GM18520 (cell line): ENCODE measurements at regions not wholly inside any gene's neighbourhood (a gene's known extent, or its start where the extent isn't known, plus 50 kb on each side); places are given as distances from the start of the nearest gene placed in this dataset.

ENCODE experiments used
- ATAC-seq: cut with Tn5 transposase; IDR thresholded peaks from one replicate; pipeline ENCODE4 v1.9.1; 2021; ENCODE audit not compliant: unreplicated experiment

DNA sequence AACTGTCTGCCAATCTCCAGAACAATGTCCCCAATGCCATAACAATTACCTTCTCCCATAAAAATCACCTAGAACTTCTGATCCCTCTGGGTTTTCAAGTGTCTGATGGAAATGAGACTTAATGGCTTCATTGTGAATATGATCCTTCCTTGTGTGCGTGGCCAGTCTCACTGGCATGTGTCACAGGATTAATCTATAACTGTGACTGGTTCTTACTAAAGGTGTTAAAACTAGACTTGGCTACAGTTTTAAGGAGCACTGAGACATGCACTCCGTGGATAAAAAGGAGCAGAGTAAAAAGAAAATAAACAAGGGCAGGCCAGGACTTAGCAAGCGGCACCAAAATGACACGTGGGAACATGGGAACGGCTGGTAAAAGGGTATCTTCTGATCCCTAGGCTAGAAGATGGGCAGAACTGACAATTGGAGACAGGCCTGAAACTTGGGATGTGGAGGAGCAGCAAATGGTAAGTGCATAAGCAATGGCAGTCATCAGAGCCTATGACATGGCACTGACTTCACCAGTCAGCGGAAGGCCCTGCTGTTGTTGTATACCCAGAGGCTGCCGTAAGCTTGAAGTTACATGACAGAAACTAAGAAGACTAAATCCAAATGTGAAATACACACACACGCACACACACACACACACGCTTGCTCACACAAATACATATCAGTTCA, 256.6 kb upstream of the NOCT start:
- no peak for ATAC-seq

DNA sequence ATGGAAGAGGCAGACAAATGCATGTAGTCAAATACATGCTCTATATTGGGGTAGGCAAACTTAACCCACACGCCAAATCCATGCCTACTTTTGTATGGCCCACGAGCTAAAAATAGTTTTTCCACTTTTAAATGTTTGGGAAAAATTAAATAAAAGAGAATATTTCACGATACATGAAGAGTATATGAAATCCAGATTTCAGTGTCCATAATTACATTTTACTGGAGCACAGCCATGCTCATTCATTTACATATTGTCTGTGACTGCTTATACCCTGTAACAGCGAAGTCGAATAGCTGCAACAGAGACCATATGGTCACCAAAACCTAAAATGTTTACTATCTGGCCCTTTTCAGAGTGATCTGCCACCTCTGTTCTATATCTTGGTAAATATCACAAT, 257.4 kb upstream of the NOCT start:
- ATAC-seq: no peak

DNA sequence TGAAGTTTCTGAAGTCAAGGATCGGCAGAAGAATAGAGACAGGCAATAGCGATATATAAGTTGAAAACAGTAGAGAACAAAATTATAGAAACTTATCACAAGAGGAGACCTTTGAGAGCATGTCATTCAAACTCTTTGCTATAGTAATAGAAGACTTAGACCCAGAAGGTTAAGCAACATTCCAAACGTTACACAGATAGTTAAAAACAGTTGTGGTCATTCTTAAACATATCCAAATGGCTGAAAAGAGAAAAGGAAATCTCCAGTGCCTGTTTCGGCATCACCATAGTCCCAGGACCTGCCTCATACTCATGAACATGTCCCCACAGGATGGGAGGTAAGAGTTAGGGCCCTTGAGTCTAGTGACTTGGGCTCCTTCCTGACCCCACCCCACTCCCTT, 258.1 kb upstream of the NOCT start:
- ATAC-seq: no peak

DNA sequence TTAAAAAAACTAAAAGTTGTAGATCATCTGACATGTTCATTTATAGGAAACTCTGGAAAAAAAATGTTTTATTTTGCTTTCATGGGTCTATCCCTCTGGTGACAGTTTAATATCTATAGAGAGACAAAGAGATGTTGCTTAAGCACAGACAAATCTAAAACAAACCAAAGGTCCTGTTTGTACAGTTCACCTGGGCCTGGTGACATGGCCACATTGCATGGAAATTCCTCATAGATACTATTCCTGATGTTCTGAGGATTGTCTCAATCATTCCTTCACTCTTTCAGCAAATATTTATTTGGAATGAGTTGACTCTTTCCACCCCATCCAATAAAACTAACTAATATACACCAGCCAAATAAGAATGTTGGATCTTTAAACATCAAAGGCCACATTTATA, 259.1 kb upstream of the NOCT start:
- no peak for ATAC-seq

DNA sequence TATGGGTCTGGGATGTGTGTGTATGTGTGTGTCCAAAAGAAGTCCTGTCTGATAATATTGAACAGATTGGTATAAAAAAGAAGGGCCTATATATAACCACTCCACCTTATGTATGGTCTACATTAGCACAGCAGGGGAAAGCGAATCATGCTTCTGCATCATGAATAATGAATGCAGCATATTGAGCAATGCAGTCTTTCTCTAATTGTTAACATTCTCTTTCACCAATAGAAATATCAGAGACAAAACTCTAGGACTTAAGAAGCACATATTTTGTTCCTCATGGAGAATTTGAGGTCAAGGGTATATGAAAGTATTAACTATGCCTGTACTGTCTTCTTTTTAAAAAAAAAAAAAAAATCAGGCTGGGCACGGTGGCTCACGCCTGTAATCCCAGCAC, 264.3 kb upstream of the NOCT start:
- ATAC-seq: no peak

DNA sequence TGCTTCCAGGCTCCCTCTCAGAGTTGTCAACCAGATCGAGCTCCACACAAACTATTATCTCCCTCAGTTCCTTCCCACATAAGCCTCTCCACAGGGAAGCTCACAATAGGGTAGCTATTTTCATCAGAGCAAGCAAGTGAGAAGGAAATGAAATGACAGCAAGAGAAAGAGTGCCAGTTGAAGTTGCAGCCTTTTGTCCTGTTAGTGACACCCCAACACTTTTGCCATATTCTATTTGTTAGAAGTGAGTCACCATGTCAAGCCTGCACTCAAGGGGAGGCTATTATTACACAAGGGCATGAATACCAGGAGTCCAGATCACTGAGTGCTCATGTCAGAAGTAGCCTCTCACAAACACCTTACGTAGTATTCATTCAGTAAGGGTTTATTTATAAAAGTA, 266.3 kb upstream of the NOCT start:
- no peak for ATAC-seq

DNA sequence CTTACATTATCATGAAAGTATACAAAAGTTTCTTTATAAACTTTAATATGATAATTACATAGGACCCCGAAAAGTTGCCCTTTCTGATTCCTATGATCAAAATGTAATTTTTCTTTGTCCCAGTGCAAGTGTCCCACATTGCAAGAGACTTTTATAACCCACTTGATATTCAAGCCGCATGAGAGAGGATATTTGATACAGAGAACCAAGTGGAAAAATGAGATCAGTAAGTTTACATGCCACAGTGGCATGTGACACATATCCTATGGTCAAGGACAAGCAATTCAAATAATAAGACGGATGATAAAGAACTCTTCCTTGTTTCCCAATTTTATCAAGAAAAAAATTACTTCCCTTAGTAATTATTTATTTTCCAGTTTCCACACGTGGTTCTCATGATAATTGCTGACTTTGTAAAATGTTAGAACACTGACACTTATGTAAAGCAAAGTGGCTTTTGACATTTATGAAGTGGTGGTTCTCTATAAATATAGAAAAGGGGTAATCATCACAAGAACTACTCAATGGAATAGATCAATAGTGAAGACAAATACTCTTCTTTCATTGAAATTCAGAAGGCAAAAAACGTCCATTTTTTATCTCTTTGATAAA, 273.7 kb upstream of the NOCT start:
- no peak for ATAC-seq

DNA sequence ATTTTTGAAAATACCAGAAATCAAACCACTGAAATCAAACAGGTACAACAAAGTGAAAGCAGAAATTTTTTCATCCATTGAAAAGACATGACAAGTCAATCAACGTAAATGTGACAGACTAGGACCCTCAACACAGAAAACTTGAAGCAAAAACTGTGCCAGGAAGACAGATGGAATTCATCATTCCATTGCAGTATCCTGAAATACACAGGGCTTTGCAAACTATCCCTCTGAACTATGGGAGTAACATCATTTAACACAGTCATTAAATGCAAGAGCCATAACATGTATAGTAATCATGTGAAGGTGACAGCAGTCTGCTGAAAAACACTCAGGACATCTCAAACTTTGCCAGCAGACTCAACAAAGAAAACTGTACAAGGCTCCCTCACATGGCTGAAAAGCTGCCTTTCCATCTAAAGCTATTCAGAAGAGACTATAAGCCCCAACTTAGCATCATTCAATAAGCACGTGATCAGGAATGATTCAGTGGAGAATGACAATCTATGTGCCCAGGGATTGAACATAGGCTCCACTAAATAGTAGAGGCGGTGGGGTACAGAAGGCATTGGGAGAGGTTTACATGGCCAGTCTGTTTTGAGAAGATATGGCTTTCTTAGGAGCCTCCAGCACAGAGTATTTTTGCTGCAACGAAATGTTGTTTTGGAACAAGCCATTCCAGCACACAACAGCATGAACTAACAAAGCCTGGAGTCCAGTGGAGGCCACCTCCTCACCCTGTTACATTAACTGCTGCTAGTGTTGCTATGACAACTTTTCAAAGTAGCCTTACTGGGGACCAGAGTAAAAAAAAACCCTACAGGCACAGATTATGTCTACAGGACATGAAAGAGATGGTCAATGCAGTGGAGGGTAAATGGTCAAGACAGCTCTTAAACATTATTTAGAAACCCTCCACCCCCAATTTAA, 274.5 kb upstream of the NOCT start:
- no peak for ATAC-seq

DNA sequence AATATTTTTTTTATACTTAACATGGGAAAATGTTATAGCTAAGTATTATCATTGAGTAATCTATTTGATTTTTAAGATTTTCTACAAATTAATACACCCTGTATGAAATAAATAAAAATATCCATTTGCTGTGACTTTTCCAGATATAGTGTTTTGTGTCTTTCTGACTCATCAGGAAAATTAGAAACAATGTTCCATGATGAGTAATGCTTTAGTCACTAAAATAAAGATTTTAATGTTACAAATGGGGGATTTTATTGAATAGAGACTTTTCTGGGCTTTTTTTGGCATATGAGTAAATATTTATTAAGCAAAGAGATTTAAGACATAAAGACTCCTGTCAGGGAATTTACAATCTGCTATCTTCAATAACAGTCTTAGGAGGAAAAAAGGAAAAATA, 279.2 kb upstream of the NOCT start:
- ATAC-seq: no peak

DNA sequence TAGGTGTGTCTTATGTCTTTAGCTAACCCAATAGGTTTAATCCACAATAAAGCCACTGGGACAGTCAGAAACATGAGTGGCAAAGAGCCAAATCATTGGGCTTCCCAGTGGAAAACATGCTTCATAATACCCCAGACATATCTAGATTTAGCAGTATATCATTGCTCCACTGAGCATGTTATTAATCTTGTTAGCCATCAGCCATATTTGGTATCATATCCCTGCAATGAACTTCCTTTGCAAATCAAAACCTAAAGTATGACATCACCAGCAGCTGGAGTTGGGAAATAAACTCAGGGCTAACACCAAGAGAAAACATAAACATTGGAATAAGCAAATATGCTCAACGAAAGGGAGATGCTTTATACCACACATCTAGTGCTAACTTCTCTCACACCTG, 280.8 kb upstream of the NOCT start:
- ATAC-seq: no peak

DNA sequence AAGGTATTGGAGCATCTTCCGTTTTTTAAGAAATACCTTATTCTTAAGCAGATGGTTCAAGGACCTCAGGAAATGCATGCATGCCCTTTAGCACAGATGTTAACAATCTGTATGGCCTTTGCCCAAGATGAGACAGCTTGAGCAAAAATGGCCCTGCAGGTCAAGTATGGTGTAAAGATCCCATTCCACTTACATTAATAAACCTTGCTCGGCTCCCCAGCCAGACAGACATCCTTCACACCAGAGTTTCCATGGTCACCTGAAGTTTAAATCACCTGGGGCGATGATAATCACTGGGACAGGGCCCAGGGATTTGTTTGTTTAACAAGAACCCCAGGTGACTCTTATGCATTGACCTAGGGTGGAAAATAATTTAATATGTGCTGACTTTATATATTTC, 287.0 kb upstream of the NOCT start:
- ATAC-seq: no peak

DNA sequence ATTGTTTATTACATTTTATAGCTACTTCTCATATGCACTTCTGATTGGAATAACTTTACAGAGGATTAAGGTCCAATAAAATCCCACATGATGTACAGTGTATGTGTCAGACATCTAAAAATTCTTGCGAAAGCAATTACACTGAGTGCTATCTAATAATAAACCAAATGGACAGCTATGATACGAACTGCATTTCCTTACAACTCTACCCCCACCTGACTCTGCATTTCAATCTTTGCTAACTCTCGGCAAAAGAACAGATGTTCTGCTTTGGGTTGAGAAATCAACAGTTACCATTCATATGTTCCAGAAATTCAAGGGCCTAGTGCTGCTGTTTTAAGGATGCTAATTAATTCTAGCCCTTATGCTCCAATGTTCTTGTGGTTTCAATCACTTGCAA, 287.9 kb upstream of the NOCT start:
- ATAC-seq: no peak

DNA sequence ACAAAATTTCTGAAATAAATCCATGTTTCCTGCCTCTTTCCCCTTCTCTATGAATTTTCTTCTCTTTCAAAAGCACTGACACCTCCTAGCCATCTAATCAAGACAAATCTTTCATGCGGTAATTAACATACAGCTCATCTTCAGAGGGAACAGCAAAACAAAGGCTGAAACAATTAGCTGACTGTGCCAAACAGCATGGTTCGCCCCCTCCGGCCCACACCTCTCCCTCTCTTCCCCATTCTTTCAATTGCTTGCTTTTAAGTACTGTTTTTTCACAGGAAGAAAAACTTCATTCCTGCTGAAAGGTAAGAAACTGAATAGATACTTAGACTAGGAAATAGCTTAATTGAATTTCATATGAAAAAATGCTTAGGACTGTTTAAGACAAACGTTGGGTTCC, 291.1 kb upstream of the NOCT start:
- ATAC-seq: no peak

DNA sequence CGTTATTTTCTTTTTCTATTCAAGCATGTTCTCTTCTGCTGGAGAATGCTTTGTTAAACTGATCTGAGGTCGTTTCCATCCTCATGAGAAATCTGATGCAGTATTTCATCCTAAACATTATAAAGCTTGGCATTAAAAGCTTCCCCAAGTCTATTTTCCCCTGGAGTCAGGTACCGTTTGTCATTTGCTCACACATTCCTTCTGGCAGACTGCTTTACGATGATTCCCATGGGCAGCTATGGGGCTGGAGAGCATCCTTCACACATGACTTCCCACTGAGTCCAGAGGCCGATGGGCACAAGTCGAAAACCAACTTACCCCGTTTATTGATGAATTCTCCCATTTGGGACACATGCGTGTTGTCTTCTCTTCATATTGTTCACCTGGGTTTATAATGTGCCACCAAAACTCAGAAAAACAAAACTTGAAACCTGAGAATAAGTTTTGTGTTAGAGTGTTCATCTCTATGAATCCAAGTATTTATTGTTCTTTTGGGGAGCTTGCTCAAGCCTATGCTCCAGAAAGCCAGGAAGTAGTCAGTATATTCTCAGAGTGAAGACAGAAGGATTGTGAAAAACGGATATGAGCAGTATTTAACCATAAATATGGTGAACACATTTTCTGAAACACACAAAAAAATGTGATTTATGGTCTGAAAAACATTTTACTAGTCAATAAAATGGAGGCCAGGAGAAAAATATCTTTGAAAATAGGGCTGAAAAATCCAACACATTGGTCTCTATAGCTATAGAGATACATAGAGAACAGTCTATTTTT, 298.8 kb upstream of the NOCT start:
- no peak for ATAC-seq

DNA sequence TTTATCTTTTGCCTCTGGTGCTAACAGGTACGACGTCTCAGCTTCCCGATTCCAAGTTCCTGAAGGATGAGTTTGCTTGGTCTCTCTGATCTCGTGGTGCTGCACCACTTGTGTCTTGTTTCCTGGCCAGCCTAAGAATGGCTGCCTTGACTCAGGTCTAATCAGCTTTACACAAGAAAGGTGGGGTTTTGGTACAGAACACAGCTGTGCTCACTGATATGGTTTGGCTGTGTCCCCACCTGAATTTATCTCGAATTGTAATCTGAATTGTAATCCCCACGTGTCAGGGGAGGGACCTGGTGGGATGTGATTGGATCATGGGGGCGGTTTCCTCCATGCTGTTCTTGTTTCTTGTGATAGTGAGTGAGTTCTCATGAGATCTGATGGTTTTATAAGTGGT, 305.3 kb upstream of the NOCT start:
- ATAC-seq: no peak

DNA sequence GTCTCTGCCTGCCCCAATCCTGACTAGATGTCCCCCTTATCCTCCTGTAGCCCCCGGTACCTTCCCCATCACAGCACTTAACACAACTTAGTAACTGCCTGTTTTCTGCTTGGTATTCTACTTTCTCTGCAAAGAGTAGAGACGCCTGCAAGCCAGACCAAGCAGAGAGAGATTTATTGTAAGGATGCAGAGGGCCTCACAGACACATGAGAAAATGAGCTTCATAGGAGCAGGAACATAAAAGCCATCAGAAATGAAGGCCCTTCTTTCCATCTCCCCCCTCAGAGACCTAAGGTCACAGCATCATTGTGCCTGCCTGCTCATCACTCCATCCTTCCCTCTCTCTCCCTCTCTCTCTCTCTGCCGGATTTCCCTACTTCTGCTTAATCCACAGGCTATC, 305.7 kb upstream of the NOCT start:
- ATAC-seq: no peak

DNA sequence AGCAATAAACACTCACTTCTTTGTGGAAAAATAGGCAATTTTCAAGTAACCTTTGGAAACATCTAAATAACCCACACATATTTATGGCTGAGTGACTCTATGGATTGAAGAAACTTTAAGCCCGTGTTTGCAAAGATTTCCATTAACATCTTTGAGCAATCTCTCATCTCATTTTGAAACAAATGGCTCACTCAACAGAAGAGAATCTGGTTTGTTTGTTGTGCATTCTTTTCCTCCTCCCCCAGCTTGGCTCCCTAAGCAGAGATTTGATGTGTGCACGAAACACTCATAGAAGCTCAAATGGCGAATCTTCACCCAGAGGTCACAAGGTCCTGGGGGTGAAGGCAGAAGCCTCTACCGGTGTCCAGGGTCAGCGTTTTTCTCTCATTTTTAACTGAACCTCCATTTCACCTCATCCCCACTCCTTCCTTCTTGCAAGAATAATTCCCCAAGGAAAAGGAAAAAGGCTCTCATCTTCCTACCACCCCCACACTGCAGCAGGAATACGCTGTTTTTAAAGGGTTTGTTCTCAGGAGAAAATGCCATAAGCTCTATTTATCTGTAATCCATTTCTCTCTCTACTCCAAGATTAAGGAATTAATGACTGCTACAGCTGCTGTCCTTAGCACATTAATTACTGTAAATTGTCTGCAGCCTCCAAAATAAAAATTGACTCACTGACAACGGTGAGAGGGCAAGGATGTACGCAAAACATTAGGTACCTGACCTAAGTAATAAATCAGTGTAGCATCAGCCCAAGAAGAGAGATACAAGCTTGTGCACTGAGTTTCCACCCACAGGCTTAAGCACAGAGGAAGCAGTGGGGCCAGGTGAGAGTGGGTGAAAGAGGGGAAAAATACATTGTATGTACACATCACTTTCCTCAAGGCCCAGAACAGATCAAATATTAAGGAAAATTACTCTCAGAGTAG, 307.6 kb upstream of the NOCT start:
- no peak for ATAC-seq

DNA sequence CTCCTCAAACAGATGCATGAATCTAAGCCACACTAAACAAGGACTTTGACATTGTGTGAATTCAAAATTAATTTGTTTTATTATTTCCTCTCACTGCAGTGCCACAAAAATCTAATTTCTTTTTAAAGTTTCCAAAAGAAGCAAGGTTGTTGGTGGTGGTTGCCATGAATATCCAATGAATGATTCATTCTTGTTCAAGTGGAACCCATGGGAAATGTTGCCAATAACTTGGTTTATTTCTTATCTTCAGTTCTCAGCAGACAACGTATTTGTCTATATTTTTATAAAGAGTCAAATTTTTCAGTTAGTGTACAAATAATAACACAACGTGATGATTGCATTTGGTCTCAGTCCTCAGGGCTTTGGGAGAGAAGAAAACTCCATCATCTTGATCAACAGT, 309.4 kb upstream of the NOCT start:
- no peak for ATAC-seq

DNA sequence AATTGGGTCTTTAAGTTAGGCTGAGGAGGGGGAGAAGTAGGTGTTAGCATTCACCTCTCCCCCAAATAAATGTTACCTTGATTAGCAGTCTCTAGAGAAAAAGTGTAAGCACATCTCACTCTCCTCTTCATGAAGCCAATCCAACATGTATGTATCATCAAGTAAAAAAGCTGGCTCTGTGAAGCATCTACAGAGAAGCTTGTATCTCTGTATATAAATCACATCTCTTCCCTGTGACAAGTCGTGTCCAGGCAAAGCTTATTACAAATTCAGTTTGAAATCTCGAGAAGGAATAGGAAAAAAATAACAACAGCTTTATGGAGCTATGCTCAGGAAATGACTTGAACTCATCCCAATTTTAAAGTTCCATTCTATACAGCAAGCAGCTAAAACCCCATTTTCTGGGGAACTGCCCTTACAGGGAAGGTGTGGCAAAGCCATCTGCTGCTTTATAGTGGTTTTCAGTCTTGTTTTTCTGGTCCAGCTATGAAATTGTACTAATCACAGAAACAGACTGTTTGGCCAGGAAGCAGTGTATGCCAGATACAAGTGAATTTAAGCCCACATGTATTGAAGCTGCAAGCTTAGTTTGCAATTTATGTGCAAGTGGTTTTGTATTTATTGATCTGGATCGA, 313.3 kb upstream of the NOCT start:
- no peak for ATAC-seq

DNA sequence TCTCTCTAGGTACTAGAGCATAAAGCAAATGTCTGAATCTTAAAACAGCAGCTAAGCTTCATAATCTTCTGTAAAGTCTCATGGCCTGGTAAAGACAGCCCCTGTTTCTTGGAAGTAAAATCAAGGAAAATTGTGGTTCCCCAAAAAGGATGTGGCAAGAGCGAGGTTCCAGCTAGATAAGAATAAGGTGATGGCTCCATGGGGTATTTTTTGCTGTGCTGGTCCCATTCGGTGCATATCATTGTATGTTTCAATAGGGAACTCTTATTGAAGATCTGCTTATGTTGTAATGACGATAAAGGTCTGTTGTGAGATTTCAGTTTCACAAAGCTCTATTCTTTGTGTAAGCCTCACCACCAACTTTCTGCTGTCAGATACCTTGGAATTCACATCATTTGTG, 316.9 kb upstream of the NOCT start:
- ATAC-seq: no peak
